ENCODE measurements at regions not wholly inside any gene's neighbourhood (a gene's known extent, or its start where the extent isn't known, plus 50 kb on each side); places are given as distances from the start of the nearest gene placed in this dataset.

- no peak for TF ChIP-seq EP300 (IDR thresholded peaks at IDR 0.05)
- TF ChIP-seq POLR2A (IDR thresholded peaks at IDR 0.05), result no peak
- TF ChIP-seq CTCF (IDR thresholded peaks at IDR 0.05), result no peak
- TF ChIP-seq POLR2AphosphoS5 (IDR thresholded peaks at IDR 0.05), result no peak
These were observed 783.2 kb downstream of the RPA4 start for GRCh38 chrX:97666890-97667289.

Measured in suprapubic skin (tissue), 4 donors.